Glomerular visceral epithelial cell (primary cell): ENCODE measurements at regions not wholly inside any gene's neighbourhood (a gene's known extent, or its start where the extent isn't known, plus 50 kb on each side); places are given as distances from the start of the nearest gene placed in this dataset.

ENCODE experiments used
- DNase-seq: peaks from one replicate; pipeline ENCODE4 v3.0.0-alpha.2; 2016; ENCODE audit errors: extremely low spot score

DNA sequence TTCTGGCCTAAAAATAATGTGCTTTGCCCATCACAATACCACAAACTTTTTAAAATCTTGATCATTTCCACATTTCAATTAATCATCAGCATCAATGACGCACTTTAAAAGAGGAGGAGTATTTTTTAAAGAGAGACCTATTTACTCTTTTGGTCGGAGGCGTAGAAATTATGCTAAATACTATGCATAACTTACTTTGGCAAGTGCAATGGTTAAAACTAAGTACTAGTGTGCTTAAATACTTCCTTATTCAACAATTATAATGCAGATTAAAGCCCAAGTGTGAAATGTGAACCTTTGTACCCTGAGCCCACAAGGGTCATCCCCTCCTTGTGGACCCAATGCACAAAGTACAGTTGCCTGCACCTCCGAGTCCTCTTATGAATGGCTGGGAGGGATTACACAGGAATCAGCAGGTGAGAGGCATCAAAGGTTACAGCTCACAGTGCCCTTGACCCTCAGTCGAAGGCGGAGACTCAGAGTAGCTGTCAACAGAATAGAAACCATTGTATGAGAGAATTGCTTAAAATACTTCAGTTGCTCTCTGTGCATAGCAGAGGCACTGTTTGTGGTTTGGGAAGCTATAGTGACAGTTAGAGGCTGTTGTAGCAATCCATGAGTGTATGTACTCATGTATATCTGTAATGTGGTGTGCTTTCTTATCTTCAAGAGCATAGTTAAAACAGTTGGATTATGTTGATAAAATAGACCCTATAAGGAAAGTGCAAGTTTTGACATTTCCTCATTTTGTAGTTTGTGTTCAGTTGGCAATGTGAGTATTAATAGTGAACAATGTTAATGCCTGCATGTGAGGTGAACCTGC, 151.7 kb upstream of the ITGA4 start:
- DNase-seq = no peak

GRCh38 chr2:181306785-181307184, 150.4 kb upstream of the ITGA4 start:
- no peak for DNase-seq

DNA sequence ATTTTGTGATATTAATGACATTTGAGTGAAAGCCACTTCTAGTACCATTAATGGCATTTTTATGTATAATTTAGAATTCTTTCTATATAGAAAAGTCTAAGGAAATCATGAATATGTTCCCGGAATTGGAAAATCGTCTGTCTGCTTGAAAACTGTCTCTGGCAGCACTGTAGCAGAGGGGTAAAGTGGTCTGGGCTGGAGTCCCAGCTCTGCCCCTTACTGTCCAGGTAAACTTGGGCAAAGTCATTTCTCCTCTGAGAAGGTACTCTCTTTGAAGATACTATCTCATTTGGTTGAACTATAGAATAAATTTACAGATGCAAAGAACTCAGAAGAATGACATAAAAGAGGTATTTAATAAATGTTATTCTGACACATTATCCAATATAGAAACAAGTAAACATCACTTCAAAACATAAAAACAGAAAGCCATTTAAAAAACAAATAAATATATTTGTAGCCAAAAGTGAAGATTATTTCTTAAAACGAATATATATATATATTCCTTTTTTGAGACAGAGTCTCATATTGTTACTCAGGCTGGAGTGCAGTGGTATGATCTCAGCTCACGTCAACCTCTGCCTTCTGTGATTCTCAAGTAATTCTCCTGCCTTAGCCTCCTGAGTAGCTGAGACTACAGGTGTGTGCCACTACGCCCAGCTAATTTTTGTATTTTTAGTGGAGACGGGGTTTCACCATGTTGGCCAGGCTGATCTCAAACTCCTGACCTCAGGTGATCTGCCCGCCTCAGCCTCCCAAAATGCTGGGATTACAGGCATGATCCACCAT, 149.8 kb upstream of the ITGA4 start:
- DNase-seq = no peak

DNA sequence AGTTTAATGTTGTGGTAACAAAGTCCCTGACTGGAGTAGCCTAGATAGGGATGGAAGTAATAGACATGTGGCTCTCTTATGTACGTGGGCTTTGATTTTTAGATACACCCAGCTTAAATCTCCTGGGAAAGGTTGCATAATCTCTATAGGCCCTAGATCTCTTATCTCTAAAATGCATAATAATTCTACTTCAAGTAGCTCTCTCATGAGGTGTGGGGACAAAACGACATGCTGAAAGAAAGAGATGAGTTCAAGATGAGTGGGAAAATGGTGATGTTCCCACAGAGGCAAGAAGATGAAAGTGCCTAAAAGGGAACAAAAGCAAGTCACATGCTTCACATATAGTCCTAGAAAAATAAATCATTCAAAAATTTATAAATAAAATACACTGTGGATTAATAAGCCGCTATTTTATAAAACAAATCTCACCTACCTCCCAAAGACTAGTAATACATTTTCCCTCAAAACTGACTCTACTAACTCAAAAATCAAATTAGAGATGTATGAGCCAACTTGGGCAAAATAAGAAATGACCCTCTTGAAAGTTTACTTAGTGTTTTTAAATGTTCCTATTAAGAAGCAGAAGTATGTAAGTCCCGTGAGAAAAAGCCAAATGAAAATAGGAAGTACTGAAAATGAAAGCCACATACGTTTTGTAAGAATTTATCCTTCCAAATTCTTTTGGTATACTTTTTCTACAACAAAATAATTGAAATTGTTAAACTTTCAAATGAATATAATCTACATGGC, 148.2 kb upstream of the ITGA4 start:
- no peak for DNase-seq

GRCh38 chr2:181309586-181309985, 147.6 kb upstream of the ITGA4 start:
- no peak for DNase-seq

DNA sequence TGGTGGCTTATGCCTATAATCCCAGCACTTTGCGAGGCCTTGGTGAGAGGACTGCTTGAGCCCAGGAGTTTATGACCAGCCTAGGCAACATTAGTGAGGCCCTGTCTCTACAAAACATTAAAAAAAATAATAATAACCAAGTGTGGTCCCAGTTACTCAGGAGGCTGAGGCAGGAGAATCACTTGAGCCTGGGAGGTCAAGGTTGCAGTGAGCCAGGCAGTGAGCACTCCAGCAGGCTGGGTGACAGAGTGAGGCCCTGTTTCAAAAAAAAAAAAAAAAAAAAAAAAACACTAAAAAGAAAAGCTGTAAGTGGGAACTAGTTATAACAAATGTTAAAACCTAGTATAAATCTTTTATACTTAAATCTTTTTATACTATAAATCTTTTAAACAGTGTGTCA, 146.2 kb upstream of the ITGA4 start:
- no peak for DNase-seq

DNA sequence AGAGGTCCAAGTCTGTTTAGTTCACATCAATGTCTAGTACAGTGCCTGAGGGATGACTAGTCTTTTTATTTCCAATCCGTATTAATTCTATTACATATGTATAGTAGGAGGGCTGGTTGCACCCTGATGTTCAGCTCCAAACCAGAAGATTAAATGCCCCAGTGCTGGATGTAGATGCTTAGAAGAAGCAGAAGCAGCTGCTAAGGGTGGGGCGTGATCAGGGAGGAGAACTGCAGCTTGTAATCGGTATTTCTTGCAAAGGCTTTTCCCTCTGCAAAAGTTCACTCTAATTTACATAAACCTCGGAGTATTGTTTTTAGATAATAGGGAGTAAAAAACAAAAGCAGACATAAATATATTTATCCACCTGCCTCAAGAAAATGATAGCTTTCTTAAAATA, 145.3 kb upstream of the ITGA4 start:
- DNase-seq = no peak

DNA sequence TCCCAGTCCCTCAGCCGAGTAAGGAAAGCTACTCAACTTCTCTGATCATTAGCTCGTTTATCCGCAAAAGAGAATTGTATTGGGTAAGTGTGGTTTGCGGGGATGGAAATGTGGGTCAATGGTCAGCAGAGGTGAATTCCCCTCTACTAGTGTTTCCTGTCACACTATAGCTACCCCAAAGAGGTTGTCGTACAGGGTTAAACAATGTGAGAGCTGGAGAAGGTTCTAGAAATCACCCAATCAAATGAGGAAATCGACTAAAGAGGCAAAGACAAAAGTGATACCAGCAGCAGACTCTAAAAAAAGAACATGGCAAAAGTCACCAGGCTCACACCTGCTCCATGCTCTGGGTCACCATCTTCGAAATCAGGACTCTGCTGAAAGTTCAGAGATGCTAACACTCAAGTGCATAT, 144.7 kb upstream of the ITGA4 start:
- no peak for DNase-seq

DNA sequence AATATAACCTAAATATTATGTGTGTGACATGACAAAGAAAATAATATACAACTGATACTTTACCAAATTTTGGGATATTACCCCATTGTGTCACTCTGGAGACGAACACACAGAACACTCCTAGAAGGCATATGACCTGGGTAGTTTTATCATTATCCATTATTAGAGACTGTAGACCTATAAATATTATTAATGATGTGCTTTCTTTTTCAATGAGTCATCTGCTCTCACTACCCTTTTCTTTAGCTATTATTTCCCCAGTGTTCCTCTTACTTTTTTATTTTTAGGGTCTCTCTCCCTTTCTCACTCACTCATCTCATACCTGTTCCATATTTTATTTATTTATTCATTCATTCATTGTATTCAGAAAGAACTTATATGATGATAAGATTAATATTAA, 143.3 kb upstream of the ITGA4 start:
- DNase-seq = no peak

- no peak for DNase-seq
These were observed 142.6 kb upstream of the ITGA4 start for GRCh38 chr2:181314551-181314950.

- DNase-seq = no peak
These were observed 139.7 kb upstream of the ITGA4 start for GRCh38 chr2:181317511-181317910.

- no peak for DNase-seq
These were observed 138.5 kb upstream of the ITGA4 start for GRCh38 chr2:181318504-181319280.

- no peak for DNase-seq
These were observed 137.9 kb upstream of the ITGA4 start for GRCh38 chr2:181319286-181319685.

DNA sequence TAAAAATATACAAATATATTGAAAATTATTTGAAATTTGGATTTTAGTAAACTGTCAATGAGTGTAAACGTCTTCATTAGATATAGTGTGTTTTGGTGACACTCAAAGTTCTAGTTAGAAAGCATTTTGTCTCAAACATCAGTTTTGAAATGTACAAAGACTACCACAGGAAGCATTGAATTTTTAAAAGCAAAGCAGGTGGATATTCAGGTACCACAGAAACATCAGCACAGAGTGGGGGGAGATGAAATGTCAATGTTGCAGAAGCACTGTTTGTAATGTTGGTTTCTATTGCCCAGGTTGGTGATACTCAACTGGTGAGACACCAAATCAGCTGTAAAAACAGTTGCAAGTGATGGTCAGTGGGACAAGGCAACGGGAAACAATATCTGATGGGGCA, 136.5 kb upstream of the ITGA4 start:
- DNase-seq = no peak

- no peak for DNase-seq
These were observed 132.3 kb upstream of the ITGA4 start for GRCh38 chr2:181324912-181325311.

DNA sequence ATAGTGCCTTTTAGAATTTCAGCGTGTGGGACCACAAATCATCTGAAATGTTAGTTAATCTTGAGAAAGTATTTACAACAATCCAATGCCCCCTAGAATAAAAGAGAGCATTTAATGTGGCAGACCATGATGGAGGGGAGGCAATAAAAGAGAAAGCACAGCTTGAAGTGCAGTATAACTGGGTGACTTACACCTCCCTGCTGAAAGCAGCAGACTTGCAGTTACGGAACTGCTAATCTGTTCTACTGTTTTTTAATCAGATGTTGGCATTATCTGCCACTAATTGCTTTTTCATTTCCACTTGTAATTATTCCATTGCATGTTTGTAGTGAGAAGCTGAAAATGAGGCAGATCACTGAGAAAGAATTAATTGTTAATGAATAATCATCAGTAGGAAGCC, 130.5 kb upstream of the ITGA4 start:
- DNase-seq = no peak

GRCh38 chr2:181330286-181330685, 126.9 kb upstream of the ITGA4 start:
- DNase-seq = no peak

DNA sequence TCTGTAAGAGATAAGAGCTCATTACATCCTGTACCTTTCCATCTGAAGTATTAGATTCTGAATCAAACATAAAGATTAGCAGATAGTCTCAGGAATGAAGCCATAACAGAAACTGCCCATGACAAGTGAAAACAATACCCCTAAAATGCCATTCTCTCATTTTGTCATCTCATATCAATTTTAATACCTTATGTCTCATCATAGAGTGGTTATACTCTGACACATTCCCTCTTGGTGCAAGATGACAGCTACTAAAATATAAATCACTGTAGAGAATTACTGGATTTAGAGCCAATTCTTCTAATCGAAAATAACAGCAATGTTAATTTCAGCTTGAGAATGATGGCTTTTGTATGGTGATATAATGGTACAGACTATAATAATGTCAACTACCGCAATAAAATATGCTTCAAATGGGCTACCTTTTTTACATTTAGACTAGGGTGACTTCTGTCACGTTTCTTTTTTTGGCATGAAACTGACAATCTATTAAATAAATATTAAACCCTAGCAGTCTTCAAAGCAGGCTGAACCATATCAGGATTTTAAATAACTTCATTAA, 125.1 kb upstream of the ITGA4 start:
- no peak for DNase-seq

DNA sequence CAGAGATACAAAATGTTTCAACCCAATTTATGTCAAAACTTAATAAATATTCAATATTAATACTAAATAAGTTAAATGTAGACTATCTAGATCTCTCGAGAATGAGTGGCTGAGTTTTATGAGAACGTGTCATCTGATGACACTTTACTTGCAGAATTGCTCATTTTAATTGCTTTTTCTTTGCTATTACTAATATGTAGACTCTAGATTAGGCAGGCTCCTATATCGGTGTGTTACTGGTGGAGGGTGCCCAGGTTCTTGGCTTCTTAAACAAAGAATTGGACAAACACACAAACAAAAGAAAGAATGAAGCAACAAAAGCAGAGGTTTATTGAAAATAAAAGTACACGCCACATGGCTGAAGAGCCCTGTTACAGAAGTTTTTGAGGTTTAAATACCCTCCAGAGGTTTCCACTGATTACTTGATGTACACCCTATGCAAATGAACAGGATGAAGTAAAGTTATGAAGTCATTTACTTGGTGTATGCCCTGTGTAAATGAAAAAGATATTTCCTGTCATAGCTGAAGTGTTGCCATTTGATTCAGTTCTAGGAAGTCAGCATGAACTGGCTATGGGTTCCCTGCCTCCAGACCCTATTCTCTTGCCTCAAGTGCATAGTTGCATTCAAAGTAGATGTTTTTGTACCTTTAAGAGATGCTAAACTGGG, 122.9 kb upstream of the ITGA4 start:
- no peak for DNase-seq

- DNase-seq = no peak
These were observed 116.3 kb upstream of the ITGA4 start for GRCh38 chr2:181340891-181341290.
